ENCODE measurements at regions not wholly inside any gene's neighbourhood (a gene's known extent, or its start where the extent isn't known, plus 50 kb on each side); places are given as distances from the start of the nearest gene placed in this dataset. TPM values are rescaled to one million over a fixed set of nuclear protein-coding genes. Genes with fewer than 3 reads are reported as not detected.

Small RNAs in the stretch of these regions (small RNA-seq; reads per million reads assigned to genes)
- gene AL161713.1 (ENCODE audit: insufficient read depth, insufficient read length, low read depth, low replicate concordance) (not detected), gene AL163642.1 (ENCODE audit: insufficient read depth, insufficient read length, low read depth, low replicate concordance) (not detected), gene RF00017 (ENCODE audit: insufficient read depth, insufficient read length, low read depth, low replicate concordance) (not detected), gene RNU6-976P (ENCODE audit: insufficient read depth, insufficient read length, low read depth, low replicate concordance) (not detected), gene RNU6ATAC28P (ENCODE audit: insufficient read depth, insufficient read length, low read depth, low replicate concordance) (not detected), gene RNU7-51P (ENCODE audit: insufficient read depth, insufficient read length, low read depth, low replicate concordance) (not detected)
